ENCODE measurements at regions not wholly inside any gene's neighbourhood (a gene's known extent, or its start where the extent isn't known, plus 50 kb on each side); places are given as distances from the start of the nearest gene placed in this dataset.

DNA sequence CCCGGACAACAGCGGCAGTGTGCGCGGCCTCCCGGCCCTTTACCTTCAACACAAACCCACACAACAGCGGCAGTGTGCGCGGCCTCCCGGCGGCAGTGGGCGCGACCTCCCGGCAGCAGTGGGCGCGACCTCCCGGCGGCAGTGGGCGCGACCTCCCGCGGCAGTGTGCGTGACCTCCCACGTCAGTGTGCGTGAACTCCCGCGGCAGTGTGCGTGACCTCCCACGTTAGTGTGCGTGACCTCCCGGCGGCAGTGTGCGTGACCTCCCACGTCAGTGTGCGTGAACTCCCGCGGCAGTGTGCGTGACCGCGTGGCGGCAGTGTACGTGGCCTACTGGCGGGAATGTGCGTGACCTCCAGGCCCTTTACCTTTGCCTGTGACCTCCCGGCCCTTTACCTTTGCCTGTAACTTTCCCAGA is 576.6 kb upstream of the FRG1 start:
- 86 to 94% methylated on average over 31 of the region's 44 CpGs for WGBS, 2 experiments (ENCODE audit: insufficient coverage in 2 of 2)
- H3K4me3 ChIP-seq (ENCODE audit: extremely low read depth, insufficient read depth, low read length, poor library complexity, severe bottlenecking): no peak overlapping the region
- no peaks in the 10 kb centered on the region for H3K9me3 ChIP-seq (ENCODE audit: control insufficient read depth, low read length)
- H3K27ac ChIP-seq (ENCODE audit: low read depth, low read length, severe bottlenecking): no peak overlapping the region
- H3K36me3 ChIP-seq (ENCODE audit: control insufficient read depth, insufficient read depth, low read length): no peaks in the 10 kb centered on the region
- no peaks in the 10 kb centered on the region for H3K4me1 ChIP-seq (ENCODE audit: control insufficient read depth, insufficient read depth, low read length, poor library complexity, severe bottlenecking)

DNA sequence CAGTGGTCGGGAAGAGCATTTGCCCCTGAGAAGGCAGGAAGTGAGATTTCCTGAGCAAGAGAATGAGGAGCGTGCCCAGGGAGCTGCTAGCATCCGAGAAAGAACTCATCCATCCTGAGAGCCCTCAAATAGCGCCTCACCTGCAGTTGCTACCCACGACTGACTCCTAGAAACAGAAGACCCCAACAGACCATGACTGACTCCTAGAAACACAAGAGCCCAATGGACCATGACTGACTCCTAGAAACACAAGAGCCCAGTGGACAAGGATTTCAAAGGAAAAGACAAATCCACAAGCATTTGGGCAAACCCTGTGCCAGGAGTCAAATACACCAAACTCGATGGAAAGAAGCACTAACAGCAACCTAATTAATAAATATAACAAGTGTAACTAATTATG is 575.2 kb upstream of the FRG1 start:
- Histone ChIP-seq H3K9me3 (ENCODE audit: control insufficient read depth, low read length) (no peaks in the 10 kb centered on the region), H3K4me3 (ENCODE audit: extremely low read depth, insufficient read depth, low read length, poor library complexity, severe bottlenecking) (no peak overlapping the region), H3K27ac (ENCODE audit: low read depth, low read length, severe bottlenecking) (no peak overlapping the region), H3K36me3 (ENCODE audit: control insufficient read depth, insufficient read depth, low read length) (no peaks in the 10 kb centered on the region), H3K4me1 (ENCODE audit: control insufficient read depth, insufficient read depth, low read length, poor library complexity, severe bottlenecking) (no peaks in the 10 kb centered on the region)
- 95% methylated on average over 4 of the region's 6 CpGs; no CpG with 5 or more reads in 1 of the 2 experiments for WGBS, 2 experiments (ENCODE audit: insufficient coverage in 2 of 2)

DNA sequence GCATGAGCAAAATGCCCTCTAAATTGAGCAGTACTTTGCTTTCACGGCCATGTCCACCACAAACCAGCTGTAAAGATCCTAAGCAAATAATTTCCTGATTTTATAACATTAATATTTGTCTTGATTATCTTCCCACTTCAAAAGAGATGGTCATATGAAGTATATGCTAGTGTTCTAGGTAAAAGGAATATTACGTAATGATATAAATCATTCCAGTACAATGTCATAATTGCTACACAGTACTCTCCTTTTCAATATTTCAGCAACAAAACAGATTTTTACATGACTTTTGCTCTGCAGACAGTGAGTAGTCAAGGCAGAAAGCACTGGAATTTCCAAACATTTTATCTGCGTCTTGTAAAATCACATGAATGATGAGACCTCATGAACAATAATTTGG is 572.8 kb upstream of the FRG1 start:
- no peaks in the 10 kb centered on the region for H3K36me3 ChIP-seq (ENCODE audit: control insufficient read depth, insufficient read depth, low read length)
- no peak overlapping the region for H3K4me3 ChIP-seq (ENCODE audit: extremely low read depth, insufficient read depth, low read length, poor library complexity, severe bottlenecking)
- H3K27ac ChIP-seq (ENCODE audit: low read depth, low read length, severe bottlenecking): no peak overlapping the region
- H3K9me3 ChIP-seq (ENCODE audit: control insufficient read depth, low read length): no peaks in the 10 kb centered on the region
- 88 to 100% methylated on average over 1 of the region's 3 CpGs for WGBS, 2 experiments (ENCODE audit: insufficient coverage in 2 of 2)
- H3K4me1 ChIP-seq (ENCODE audit: control insufficient read depth, insufficient read depth, low read length, poor library complexity, severe bottlenecking): no peaks in the 10 kb centered on the region

DNA sequence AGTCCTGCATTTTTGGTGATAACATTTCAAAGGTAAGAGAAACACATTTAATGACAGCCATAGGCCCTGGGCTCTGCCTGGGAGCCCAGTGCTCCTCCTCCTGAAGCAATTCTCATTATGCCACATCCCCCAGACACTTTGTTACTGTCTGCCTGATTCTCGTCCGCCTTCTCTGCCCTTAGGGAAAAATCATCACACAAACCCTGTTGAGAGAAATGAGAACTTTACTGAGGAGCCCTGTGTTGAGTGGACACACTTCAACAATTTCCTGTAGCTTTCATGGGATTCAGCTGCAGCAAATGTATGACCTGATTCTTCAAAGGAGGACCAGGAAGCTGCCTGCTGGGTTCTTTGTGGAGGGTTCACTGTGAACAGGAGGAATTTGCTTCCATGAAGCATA is 566.5 kb upstream of the FRG1 start:
- no CpG with 5 or more reads among the region's 2 CpGs for WGBS, 2 experiments (ENCODE audit: insufficient coverage in 2 of 2)
- Histone ChIP-seq H3K36me3 (ENCODE audit: control insufficient read depth, insufficient read depth, low read length) (no peaks in the 10 kb centered on the region), H3K9me3 (ENCODE audit: control insufficient read depth, low read length) (no peaks in the 10 kb centered on the region), H3K27ac (ENCODE audit: low read depth, low read length, severe bottlenecking) (no peak overlapping the region), H3K4me3 (ENCODE audit: extremely low read depth, insufficient read depth, low read length, poor library complexity, severe bottlenecking) (no peak overlapping the region), H3K4me1 (ENCODE audit: control insufficient read depth, insufficient read depth, low read length, poor library complexity, severe bottlenecking) (no peaks in the 10 kb centered on the region)

DNA sequence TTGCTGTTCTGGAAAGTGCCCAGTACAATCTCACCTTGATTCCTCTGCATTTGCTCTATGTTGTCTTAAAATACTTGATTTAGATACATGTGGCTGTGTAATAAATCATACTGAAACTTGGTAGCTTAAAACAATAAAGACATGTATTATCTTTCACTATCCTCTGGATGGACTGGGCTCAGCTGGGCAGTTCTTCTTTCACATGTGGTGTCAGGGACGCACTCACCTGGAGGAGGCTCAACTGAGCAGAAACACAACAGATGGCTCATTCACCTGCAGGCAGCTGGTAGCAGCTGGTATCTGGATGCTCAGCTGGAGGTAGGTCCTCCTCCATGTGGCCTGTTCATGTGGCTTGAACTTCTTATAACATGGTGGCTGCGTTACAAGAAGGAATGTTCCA is 563.8 kb upstream of the FRG1 start:
- H3K9me3 ChIP-seq (ENCODE audit: control insufficient read depth, low read length): no peaks in the 10 kb centered on the region
- H3K36me3 ChIP-seq (ENCODE audit: control insufficient read depth, insufficient read depth, low read length): no peaks in the 10 kb centered on the region
- H3K27ac ChIP-seq (ENCODE audit: low read depth, low read length, severe bottlenecking): no peak overlapping the region
- 89 to 100% methylated on average over 2 of the region's 2 CpGs for WGBS, 2 experiments (ENCODE audit: insufficient coverage in 2 of 2)
- H3K4me1 ChIP-seq (ENCODE audit: control insufficient read depth, insufficient read depth, low read length, poor library complexity, severe bottlenecking): no peaks in the 10 kb centered on the region
- H3K4me3 ChIP-seq (ENCODE audit: extremely low read depth, insufficient read depth, low read length, poor library complexity, severe bottlenecking): no peak overlapping the region

DNA sequence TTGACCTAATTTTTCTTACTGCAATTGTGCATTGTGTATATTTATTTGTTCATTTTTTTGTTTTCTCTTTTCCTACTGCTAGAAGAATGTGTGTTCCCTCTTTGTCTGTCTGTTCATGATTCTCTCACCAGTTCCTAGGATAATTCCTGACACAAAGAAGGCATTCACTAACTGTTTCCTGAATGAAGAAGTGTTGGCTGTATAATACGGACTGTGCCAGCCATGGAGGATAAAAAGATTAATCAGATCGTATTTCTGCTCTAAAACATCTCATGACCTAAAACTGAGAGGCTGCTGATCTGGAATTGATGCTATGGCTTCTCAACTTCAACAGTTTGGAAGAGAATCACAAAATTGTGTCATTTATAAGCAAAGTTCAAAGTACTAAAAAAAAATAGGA is 563.1 kb upstream of the FRG1 start:
- H3K36me3 ChIP-seq (ENCODE audit: control insufficient read depth, insufficient read depth, low read length): no peaks in the 10 kb centered on the region
- WGBS, 2 experiments (ENCODE audit: insufficient coverage in 2 of 2): no CpG with 5 or more reads among the region's 2 CpGs
- H3K4me1 ChIP-seq (ENCODE audit: control insufficient read depth, insufficient read depth, low read length, poor library complexity, severe bottlenecking): no peaks in the 10 kb centered on the region
- no peak overlapping the region for H3K27ac ChIP-seq (ENCODE audit: low read depth, low read length, severe bottlenecking)
- no peak overlapping the region for H3K4me3 ChIP-seq (ENCODE audit: extremely low read depth, insufficient read depth, low read length, poor library complexity, severe bottlenecking)
- no peaks in the 10 kb centered on the region for H3K9me3 ChIP-seq (ENCODE audit: control insufficient read depth, low read length)

DNA sequence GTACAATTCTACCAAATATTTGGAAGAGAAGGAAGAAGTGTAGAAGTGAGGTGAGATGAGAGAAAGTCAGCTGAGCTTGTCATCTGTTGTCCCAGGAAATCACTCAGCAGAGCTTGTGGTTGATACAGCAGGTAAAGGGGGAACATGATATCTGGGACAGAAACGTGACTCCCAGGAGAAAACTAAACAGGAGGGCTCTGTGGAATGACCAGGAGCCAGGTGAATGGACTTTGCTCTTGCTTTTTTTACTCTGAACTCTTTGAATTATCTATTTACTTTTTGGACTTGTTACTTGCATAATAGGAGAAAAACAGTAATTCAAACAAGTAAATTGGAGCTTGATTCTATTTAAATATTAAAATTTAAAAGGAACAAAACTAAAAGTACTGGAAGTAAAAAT is 555.6 kb upstream of the FRG1 start:
- Histone ChIP-seq H3K4me3 (ENCODE audit: extremely low read depth, insufficient read depth, low read length, poor library complexity, severe bottlenecking) (no peak overlapping the region), H3K36me3 (ENCODE audit: control insufficient read depth, insufficient read depth, low read length) (no peaks in the 10 kb centered on the region), H3K9me3 (ENCODE audit: control insufficient read depth, low read length) (no peaks in the 10 kb centered on the region), H3K27ac (ENCODE audit: low read depth, low read length, severe bottlenecking) (no peak overlapping the region), H3K4me1 (ENCODE audit: control insufficient read depth, insufficient read depth, low read length, poor library complexity, severe bottlenecking) (no peaks in the 10 kb centered on the region)
- WGBS, 2 experiments (ENCODE audit: insufficient coverage in 2 of 2): 56 to 100% methylated on average over 1 of the region's 1 CpG

DNA sequence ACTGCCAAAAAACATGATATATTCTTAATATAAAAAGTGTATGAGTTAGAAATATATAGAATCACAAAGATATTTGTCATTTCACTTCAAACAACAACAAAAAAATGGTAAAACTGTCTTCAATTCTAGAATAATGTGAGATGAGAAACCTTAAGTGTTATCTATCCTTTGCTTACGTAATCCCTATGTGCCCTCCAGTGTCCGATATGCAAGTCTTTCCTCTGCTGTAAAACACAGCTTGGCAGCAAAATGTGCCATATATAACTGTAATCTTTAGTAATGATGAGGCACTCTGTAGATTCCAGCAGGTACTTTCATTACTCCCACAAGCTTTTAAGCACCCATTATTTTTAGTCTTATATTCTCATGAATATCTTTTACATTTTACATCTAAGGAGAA is 555.1 kb upstream of the FRG1 start:
- Histone ChIP-seq H3K36me3 (ENCODE audit: control insufficient read depth, insufficient read depth, low read length) (no peaks in the 10 kb centered on the region), H3K9me3 (ENCODE audit: control insufficient read depth, low read length) (no peaks in the 10 kb centered on the region), H3K27ac (ENCODE audit: low read depth, low read length, severe bottlenecking) (no peak overlapping the region), H3K4me3 (ENCODE audit: extremely low read depth, insufficient read depth, low read length, poor library complexity, severe bottlenecking) (no peak overlapping the region), H3K4me1 (ENCODE audit: control insufficient read depth, insufficient read depth, low read length, poor library complexity, severe bottlenecking) (no peaks in the 10 kb centered on the region)
- WGBS, 2 experiments (ENCODE audit: insufficient coverage in 2 of 2): 83% methylated on average over 2 of the region's 2 CpGs; no CpG with 5 or more reads in 1 of the 2 experiments

DNA sequence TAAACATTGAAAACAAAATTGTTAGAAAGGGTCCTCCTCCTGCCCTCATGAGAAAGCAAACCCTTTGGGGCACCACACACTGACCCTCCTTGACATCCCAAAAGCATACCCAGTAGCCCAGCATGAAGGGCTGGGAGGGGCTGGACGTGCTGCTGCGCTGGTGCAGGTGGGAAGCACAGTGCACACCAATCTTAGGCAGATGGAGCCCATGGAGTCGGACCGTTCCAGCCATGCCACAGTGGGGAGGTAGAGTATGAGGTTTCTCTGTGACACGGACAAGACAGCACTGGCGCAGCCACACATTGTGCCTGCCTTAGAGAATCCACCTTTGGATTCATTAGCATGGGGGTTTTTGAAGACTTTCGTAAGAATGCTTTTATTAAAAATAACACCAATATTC is 544.2 kb upstream of the FRG1 start:
- Histone ChIP-seq H3K4me1 (ENCODE audit: control insufficient read depth, insufficient read depth, low read length, poor library complexity, severe bottlenecking) (no peaks in the 10 kb centered on the region), H3K9me3 (ENCODE audit: control insufficient read depth, low read length) (no peaks in the 10 kb centered on the region), H3K27ac (ENCODE audit: low read depth, low read length, severe bottlenecking) (no peak overlapping the region), H3K36me3 (ENCODE audit: control insufficient read depth, insufficient read depth, low read length) (no peaks in the 10 kb centered on the region), H3K4me3 (ENCODE audit: extremely low read depth, insufficient read depth, low read length, poor library complexity, severe bottlenecking) (no peak overlapping the region)
- WGBS, 2 experiments (ENCODE audit: insufficient coverage in 2 of 2): 82 to 94% methylated on average over 4 of the region's 7 CpGs

DNA sequence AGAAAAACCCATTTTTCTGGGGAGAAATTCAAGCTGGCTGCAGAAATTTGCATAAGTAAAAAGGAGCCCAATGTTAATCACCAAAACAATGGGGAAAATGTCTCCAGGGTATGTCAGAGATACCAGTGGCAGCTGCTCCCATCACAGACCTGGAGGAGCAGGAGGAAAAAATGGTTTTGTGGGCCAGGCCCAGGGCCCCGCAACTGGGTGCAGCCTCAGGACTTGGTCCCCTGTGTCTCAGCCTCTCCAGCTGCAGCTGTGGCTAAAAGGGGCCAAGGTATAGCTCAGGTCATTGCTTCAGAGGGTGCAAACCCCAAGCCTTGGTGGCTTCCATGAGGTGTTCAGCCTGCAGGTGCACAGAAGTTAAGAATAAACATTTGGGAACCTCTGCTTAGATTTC is 536.4 kb upstream of the FRG1 start:
- H3K4me3 ChIP-seq (ENCODE audit: extremely low read depth, insufficient read depth, low read length, poor library complexity, severe bottlenecking): no peak overlapping the region
- no peaks in the 10 kb centered on the region for H3K4me1 ChIP-seq (ENCODE audit: control insufficient read depth, insufficient read depth, low read length, poor library complexity, severe bottlenecking)
- no peak overlapping the region for H3K27ac ChIP-seq (ENCODE audit: low read depth, low read length, severe bottlenecking)
- no peaks in the 10 kb centered on the region for H3K36me3 ChIP-seq (ENCODE audit: control insufficient read depth, insufficient read depth, low read length)
- 100% methylated on average over 1 of the region's 1 CpG for WGBS, 2 experiments (ENCODE audit: insufficient coverage in 2 of 2)
- peaks cover 11% of the 10 kb centered on the region for H3K9me3 ChIP-seq (ENCODE audit: control insufficient read depth, low read length)

DNA sequence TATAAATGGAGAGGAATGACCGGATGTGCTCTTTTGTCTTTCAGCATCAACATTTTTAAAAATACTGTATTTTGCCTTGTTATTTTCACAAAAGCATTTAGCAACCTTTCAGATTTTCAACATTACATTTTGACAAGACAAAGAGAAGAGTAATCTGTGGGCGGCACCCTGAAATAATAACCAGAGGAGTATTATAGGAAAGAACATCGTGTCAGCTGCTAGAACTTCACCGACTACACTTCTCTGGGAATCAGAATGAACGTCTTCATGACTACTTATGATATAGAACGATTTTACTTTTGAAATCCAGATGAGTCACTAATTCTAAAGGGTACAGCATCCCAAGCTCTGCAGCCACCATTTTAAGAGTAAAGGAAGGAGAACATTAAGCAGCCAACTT is 531.5 kb upstream of the FRG1 start:
- no peaks in the 10 kb centered on the region for H3K4me1 ChIP-seq (ENCODE audit: control insufficient read depth, insufficient read depth, low read length, poor library complexity, severe bottlenecking)
- H3K4me3 ChIP-seq (ENCODE audit: extremely low read depth, insufficient read depth, low read length, poor library complexity, severe bottlenecking): no peak overlapping the region
- no peak overlapping the region for H3K27ac ChIP-seq (ENCODE audit: low read depth, low read length, severe bottlenecking)
- 87 to 100% methylated on average over 3 to 5 of the region's 6 CpGs for WGBS, 2 experiments (ENCODE audit: insufficient coverage in 2 of 2)
- no peaks in the 10 kb centered on the region for H3K36me3 ChIP-seq (ENCODE audit: control insufficient read depth, insufficient read depth, low read length)
- peaks cover 11% of the 10 kb centered on the region for H3K9me3 ChIP-seq (ENCODE audit: control insufficient read depth, low read length)

DNA sequence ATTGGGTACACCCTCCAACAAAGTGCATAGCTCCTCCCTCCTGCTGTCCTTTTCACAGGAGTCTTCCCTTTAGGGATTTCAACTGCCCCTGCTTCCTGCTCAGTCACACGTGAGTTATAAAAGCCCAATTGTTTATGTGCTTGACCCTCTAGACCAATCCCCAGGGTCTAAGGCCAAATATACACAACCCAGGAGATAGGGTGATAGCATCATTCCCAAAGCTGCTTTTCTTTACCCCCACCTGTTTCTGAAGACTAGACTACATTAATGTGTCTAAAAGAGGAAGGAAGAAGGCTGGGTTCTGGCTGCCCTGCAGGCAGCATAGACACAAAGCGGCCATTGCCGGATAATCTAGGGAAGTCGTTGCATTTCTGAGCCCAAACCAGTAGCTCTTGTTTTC is 526.7 kb upstream of the FRG1 start:
- H3K4me3 ChIP-seq (ENCODE audit: extremely low read depth, insufficient read depth, low read length, poor library complexity, severe bottlenecking): no peak overlapping the region
- 67 to 86% methylated on average over 4 of the region's 4 CpGs for WGBS, 2 experiments (ENCODE audit: insufficient coverage in 2 of 2)

More for the DNA sequence above, 526.7 kb upstream of the FRG1 start:
- Histone ChIP-seq H3K9me3 (ENCODE audit: control insufficient read depth, low read length) (no peaks in the 10 kb centered on the region), H3K27ac (ENCODE audit: low read depth, low read length, severe bottlenecking) (no peak overlapping the region), H3K36me3 (ENCODE audit: control insufficient read depth, insufficient read depth, low read length) (no peaks in the 10 kb centered on the region), H3K4me1 (ENCODE audit: control insufficient read depth, insufficient read depth, low read length, poor library complexity, severe bottlenecking) (no peaks in the 10 kb centered on the region)
